HG02588 (cell line): ENCODE measurements at regions not wholly inside any gene's neighbourhood (a gene's known extent, or its start where the extent isn't known, plus 50 kb on each side); places are given as distances from the start of the nearest gene placed in this dataset.

Source experiments
- ATAC-seq: cut with Tn5 transposase; IDR thresholded peaks from one replicate; pipeline ENCODE4 v1.9.1; 2021; ENCODE audit warnings: mild to moderate bottlenecking, moderate library complexity; ENCODE audit not compliant: unreplicated experiment

DNA sequence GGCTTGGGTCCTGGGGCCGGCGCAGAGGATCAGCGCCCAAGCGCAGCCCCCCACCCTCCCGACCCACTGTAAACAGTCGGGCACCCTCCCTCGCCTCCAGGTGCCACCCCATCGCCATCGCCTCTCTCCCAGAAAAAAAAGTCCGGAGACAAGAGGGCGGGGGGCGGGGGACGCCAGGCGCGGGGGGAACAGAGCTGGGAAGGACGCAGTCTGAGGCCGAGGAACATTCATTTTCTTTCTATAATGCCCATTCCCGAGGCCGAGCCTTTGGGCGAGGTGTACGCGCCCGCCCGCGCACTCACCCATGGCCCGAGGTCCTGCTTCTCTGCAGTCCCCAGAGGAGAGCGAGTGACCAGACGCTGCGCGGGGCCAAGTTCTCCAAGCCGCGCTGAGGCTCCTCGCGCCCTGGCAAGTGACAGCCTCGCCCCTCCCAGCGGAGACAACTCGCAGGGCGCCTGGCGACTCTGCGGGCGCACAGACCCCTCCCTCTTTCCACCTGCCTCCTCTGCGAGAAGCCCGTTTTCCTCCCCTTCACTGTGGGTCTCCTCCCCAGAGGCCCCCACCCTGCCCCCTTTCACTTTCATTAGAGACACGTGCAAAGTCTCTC is 63.5 kb upstream of the WDR17 start:
- ATAC-seq, result no peak

DNA sequence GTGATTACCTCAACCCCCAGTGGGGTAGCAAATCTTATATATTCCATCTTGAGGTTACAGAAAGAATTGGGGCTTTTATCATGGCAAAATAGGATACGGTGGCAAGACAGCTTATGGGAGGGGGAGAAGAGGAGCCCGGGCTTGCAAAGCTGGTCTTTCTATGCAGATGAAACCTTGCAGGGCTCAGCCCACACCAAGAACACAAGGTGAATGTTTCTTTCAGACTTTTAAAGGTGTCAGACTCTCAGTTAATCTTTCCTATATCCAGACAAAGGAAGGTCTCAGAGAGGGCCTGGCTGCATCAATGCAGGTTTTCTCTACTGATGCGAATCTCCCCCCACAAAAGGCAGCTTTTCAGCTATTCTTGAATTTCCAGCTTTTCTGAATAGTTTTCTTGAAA is 59.9 kb upstream of the WDR17 start:
- ATAC-seq, result no peak

DNA sequence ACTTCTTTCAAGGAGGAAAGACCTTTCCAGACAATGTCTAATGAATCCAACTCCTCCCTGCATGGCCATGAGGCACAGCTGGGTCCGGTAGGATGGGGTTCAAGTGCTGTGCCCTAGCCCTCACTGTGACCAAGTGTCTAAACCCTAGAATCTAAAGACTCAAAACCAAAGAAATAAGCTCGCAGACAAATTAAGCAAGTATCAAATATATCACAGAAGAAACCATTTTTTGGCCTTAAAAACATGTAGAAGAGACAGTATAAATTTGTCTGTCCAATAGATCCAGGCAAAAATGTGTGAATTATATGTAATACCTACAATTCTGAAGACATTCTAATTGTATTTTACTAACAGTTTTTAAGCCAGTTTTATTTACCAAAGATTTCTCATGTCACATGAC is 56.4 kb upstream of the WDR17 start:
- no peak for ATAC-seq

DNA sequence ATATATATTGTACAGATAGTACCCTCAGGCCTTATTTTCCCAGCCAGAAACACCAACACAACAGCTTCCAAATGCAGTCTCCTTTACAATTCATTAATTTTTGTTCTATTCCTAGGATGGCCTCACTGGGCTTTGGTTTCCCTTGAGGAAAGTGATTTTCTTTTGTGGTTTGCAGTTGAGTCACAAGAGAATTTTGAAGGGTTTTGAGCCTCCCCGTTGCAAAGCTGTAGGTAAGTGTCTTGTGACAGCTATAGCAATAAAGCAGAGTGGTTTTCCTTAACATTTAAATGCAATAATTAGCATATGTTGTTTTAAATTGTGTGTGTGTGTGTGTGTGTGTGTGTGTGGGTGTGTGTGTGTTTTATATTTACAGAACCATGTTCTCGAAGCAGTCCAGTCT is 54.1 kb upstream of the WDR17 start:
- no peak for ATAC-seq

DNA sequence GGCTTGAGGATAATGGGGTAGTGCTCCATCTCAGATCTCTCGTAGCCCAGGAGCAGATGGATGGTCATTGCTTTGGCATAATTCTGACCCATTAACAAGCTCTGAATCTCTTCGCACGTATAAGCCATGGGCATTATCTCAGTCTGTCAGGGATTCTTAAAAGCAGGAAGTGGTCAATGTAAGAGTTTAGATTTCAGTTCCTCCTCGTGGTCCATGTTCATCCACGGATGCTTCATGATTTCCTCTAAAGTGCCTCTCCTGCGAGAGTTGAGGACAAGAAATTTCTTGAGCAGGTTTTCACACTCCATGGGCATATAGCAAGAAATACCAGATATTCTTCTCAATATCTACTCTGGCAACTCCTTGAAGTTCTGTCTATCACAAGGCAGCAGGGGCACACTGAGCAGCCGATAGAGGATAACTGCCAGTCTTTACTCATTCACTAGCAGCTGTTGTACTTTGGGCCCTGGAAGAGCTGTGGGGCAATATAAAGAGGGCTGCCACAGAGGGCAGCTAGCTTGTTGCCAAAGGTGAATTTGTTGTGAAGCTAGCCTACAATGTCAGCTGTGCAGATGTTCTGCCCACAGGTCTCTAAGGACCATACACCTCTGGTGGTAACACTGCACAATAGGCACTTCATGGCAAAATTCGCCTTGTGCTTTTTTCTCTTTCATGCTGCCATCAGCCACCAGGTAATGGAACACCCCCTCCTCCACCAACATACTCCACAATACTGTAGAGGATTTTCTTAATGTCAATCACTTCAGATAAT is 52.0 kb upstream of the WDR17 start:
- ATAC-seq, result peak; percentile 70

DNA sequence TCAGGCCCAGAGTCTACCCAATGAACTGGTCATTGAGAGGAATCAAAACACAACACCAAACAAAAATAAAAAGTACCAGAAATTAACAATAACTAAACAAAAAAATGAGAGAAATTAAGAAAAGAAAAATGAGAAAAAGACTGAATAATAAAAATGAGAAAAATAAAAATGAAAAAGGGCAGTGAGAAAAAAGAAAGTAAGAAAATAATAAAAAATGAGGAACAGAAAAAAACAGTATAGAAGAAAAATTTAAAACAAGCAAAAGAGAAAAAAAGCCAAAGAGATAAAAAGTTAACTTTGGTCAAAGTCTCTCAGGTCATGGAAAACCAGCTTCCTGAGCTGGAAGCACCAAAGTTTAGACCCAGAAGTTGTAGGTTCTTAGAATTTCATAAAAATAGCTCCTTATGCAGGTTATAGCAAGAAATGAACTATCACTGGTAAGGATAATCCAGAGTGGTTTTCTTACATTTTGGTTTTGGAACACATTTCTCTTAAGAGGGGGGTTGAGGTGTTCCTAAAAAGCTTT is 51.0 kb upstream of the WDR17 start:
- no peak for ATAC-seq
